Suprapubic skin (tissue), 4 donors: ENCODE measurements at regions not wholly inside any gene's neighbourhood (a gene's known extent, or its start where the extent isn't known, plus 50 kb on each side); places are given as distances from the start of the nearest gene placed in this dataset.
"Not testable (repeated sequence)": the region's sequence is repeated elsewhere in the genome, so short reads cannot be mapped to it uniquely, and the experiment has no call there.

ENCODE experiments used
- DNase-seq, 2 donors: peaks; one replicate each; pipeline ENCODE4 v3.0.0-alpha.2; 2019; ENCODE audit warnings: low spot score in 2 of 2
- H3K27ac ChIP-seq: fragments of 200-600 bp; sonication (generic); one replicate; pipeline ENCODE4 v1.5.1; 2019
- H3K27me3 ChIP-seq: fragments of 200-600 bp; sonication (generic); one replicate; pipeline ENCODE4 v1.5.1; 2019
- H3K36me3 ChIP-seq: fragments of 200-600 bp; sonication (generic); one replicate; pipeline ENCODE4 v1.5.1; 2019
- H3K4me1 ChIP-seq: fragments of 200-600 bp; sonication (generic); one replicate; pipeline ENCODE4 v1.5.1; 2019
- H3K4me3 ChIP-seq: fragments of 200-600 bp; sonication (generic); one replicate; pipeline ENCODE4 v1.5.1; 2019; ENCODE audit warnings: mild to moderate bottlenecking
- H3K9me3 ChIP-seq: fragments of 200-600 bp; sonication (generic); one replicate; pipeline ENCODE4 v1.5.1; 2019
- CTCF ChIP-seq, 2 donors: fragments of 200-600 bp in 1 of 2; fragments of 450-650 bp in 1 of 2; sonication (generic) in 1 of 2; IDR thresholded peaks; one replicate each; pipeline ENCODE4 v1.5.1; 2016 to 2019; ENCODE audit warnings: antibody characterized with exemption in 2 of 2, mild to moderate bottlenecking in 1 of 2, moderate library complexity in 1 of 2
- EP300 ChIP-seq: sonication (generic); formaldehyde crosslinking; IDR thresholded peaks from one replicate; pipeline ENCODE4 v1.6.1; 2017; ENCODE audit warnings: antibody characterized with exemption
- POLR2A ChIP-seq, 2 donors: fragments of 450-650 bp; IDR thresholded peaks; one replicate each; pipeline ENCODE4 v1.6.1; 2017; ENCODE audit warnings: antibody characterized with exemption in 2 of 2, mild to moderate bottlenecking in 2 of 2, moderate library complexity in 2 of 2
- POLR2AphosphoS5 ChIP-seq, 3 donors: sonication (generic); formaldehyde crosslinking; IDR thresholded peaks; one replicate each; pipeline ENCODE4 v1.6.1; 2017; ENCODE audit warnings: antibody characterized with exemption in 3 of 3
- WGBS: methylation state at CpG from one replicate; pipeline ENCODE4 v1.1.5; 2018; 5-methylcytosine and 5-hydroxymethylcytosine counted together

DNA sequence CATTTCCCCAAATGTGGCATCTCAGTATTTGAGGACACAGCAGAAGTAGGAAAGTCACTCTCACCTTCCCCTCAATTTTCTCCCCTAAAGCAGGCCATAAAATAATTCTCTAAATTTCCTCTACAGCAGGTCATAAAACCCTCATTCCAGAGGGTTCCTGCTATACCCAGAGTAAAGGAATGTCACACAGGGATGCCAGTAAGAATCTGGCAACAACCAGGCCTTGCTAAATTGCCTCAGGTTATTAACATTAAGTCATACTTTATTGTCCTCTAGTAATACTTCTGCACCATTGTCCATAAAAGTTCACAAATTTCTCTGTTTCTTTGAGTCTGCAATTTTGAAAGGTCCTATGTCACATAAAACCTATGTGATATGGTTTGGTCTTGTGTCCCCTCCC lies 685.7 kb upstream of the SLIT2 start:
- no peak for TF ChIP-seq POLR2AphosphoS5 (IDR thresholded peaks at IDR 0.05)
- TF ChIP-seq EP300: no peak
- TF ChIP-seq CTCF (IDR thresholded peaks at IDR 0.05): no peak
- no peak for TF ChIP-seq POLR2A (IDR thresholded peaks at IDR 0.05)
- no peak for DNase-seq
- H3K36me3 ChIP-seq: no peaks in the 10 kb centered on the region
- H3K9me3 ChIP-seq: no peaks in the 10 kb centered on the region
- H3K27ac ChIP-seq: no peak overlapping the region
- no peaks in the 10 kb centered on the region for H3K27me3 ChIP-seq
- no peak overlapping the region for H3K4me3 ChIP-seq
- no peaks in the 10 kb centered on the region for H3K4me1 ChIP-seq

DNA sequence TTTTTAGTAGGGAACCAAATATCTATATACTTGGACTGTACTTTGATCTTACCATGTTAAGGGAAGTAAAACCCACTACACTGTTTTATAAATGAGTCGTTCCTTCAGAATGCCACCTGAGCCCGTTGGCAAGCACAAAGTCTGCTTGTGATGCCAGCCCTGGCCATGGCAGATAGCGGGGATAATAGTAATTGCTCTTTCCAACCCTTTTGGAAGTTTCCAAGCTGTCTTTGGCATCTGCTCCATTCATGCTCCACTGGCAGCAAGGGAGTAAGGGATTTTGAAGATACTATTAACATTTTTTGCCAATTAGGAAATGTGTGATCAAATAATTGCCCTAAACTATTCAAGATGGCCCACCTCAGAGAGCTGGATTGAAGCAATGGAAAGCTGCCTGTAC lies 689.2 kb upstream of the SLIT2 start:
- H3K27ac ChIP-seq: no peak overlapping the region
- no peaks in the 10 kb centered on the region for H3K4me1 ChIP-seq
- no peak overlapping the region for H3K4me3 ChIP-seq
- TF ChIP-seq POLR2A (IDR thresholded peaks at IDR 0.05) (no peak), EP300 (no peak), POLR2AphosphoS5 (IDR thresholded peaks at IDR 0.05) (no peak), CTCF (IDR thresholded peaks at IDR 0.05) (no peak)
- H3K36me3 ChIP-seq: no peaks in the 10 kb centered on the region
- WGBS: 72% methylated on average over 3 of the region's 3 CpGs
- no peaks in the 10 kb centered on the region for H3K9me3 ChIP-seq
- no peak for DNase-seq
- no peaks in the 10 kb centered on the region for H3K27me3 ChIP-seq

- no peak for DNase-seq
- Histone ChIP-seq H3K4me3 (no peak overlapping the region), H3K27me3 (no peaks in the 10 kb centered on the region), H3K27ac (no peak overlapping the region), H3K4me1 (no peaks in the 10 kb centered on the region), H3K9me3 (no peaks in the 10 kb centered on the region), H3K36me3 (no peaks in the 10 kb centered on the region)
- TF ChIP-seq EP300: no peak
- TF ChIP-seq POLR2A (IDR thresholded peaks at IDR 0.05): no peak
- TF ChIP-seq CTCF (IDR thresholded peaks at IDR 0.05): no peak
- no peak for TF ChIP-seq POLR2AphosphoS5 (IDR thresholded peaks at IDR 0.05)
- WGBS: 86% methylated on average over 2 of the region's 2 CpGs
Observed at GRCh38 chr4:19557161-19557560, 694.5 kb upstream of the SLIT2 start.

- not testable (repeated sequence) for H3K9me3 ChIP-seq, H3K36me3 ChIP-seq, H3K27ac ChIP-seq, H3K27me3 ChIP-seq, H3K4me3 ChIP-seq, H3K4me1 ChIP-seq, DNase-seq
- 90% methylated on average over 10 of the region's 10 CpGs for WGBS
Observed at GRCh38 chr4:19556276-19556675, 695.4 kb upstream of the SLIT2 start.

DNA sequence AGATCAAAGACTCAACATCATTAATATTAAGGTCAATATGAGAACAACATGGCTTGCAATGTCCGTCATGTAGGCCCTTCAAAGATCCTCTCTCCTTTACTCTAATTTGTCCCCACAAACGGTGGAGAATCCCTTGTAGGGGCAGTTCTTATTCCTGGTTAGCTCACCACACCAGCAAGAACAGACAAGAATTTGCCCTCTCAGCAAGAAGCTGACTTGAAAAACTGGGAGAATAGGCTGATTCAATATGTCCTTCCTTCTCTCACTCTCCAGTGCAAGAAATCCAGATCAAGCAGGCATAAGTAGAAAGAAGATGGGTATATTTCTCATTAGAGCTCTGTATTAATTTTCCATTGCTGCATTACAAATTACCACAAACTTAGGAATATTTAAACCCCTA lies 704.2 kb upstream of the SLIT2 start:
- 49% methylated on average over 2 of the region's 2 CpGs for WGBS
- H3K4me3 ChIP-seq: no peak overlapping the region
- no peaks in the 10 kb centered on the region for H3K36me3 ChIP-seq
- no peaks in the 10 kb centered on the region for H3K9me3 ChIP-seq
- H3K4me1 ChIP-seq: no peaks in the 10 kb centered on the region
- TF ChIP-seq POLR2AphosphoS5 (IDR thresholded peaks at IDR 0.05) (no peak), CTCF (IDR thresholded peaks at IDR 0.05) (no peak), POLR2A (IDR thresholded peaks at IDR 0.05) (no peak)
- DNase-seq: no peak
- H3K27me3 ChIP-seq: no peaks in the 10 kb centered on the region
- no peak overlapping the region for H3K27ac ChIP-seq

- no peaks in the 10 kb centered on the region for H3K36me3 ChIP-seq
- H3K9me3 ChIP-seq: no peaks in the 10 kb centered on the region
- no peaks in the 10 kb centered on the region for H3K4me1 ChIP-seq
- DNase-seq: no peak
- H3K27me3 ChIP-seq: no peaks in the 10 kb centered on the region
- no peak overlapping the region for H3K4me3 ChIP-seq
- no peak for TF ChIP-seq CTCF (IDR thresholded peaks at IDR 0.05)
- TF ChIP-seq POLR2A (IDR thresholded peaks at IDR 0.05): no peak
- TF ChIP-seq POLR2AphosphoS5 (IDR thresholded peaks at IDR 0.05): no peak
- TF ChIP-seq EP300: no peak
- whole genome bisulfite sequencing: 81% methylated on average over 4 of the region's 4 CpGs
- no peak overlapping the region for H3K27ac ChIP-seq
Observed at GRCh38 chr4:19544446-19545125, 707.1 kb upstream of the SLIT2 start.
